NCI-H69 (cell line): ENCODE measurements at regions not wholly inside any gene's neighbourhood (a gene's known extent, or its start where the extent isn't known, plus 50 kb on each side); places are given as distances from the start of the nearest gene placed in this dataset.
"Not testable (repeated sequence)": the region's sequence is repeated elsewhere in the genome, so short reads cannot be mapped to it uniquely, and the experiment has no call there.

Experiments
- DNase-seq: peaks from one replicate; lab custom pipeline; 2025; lab: John Stamatoyannopoulos, UW

DNA sequence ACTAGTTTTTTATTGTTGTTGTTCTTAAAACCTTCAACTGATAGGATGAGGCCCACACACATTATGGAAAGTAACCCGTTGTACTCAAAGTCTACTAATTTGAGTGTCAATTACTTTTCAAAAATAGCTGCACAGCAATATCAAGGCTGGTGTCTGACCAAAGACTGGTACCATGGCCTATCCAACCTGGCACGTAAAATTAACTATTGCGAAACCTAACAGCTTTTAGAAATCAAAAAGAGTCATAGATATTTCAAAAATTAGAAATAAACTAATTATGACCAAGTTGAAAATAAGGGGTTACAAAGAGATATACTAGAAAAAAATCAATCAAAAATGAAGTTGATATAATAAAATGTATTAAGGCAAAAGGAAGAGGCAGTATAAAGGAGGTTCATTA, 501.5 kb upstream of the SLC8A1 start:
- no peak for DNase-seq

DNA sequence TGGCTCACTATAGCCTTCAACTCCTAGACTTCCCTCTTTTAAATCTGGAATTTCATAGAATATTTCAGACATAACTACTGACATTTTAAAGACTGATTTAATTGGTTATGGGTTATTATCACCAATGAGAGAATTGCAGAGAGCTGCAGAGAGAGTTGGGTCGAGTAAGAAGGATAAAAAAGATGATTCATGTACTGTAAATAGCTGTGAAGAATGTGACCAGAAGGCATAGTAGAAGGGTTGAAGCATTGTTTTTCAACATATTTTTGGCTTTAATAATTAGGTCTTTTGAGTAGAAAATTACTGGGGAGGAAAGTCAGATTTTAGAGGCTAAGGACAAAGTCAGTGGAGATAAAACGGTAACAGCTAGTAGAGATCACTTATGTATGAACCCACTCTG, 503.2 kb upstream of the SLC8A1 start:
- no peak for DNase-seq

- DNase-seq, result peak; percentile 55
These were observed 503.7 kb upstream of the SLC8A1 start for GRCh38 chr2:40955635-40956034.

DNA sequence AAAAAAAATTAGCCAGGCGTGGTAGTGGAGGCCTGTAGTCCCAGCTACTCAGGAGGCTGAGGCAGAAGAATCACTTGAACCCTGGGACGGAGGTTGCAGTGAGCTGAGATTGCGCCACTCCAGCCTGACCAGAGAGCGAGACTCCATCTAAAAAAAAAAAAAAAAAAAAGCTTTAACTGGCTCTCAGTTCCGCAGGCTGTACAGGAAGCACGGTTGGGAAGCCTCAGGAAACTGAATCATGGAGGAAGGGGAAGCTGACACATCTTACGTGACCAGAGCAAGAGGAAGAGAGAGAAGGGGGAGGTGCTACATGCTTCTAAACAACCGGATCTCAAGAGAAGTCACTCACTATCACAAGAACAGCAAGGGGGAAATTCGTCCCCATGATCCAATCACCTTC, 505.6 kb upstream of the SLC8A1 start:
- no peak for DNase-seq

DNA sequence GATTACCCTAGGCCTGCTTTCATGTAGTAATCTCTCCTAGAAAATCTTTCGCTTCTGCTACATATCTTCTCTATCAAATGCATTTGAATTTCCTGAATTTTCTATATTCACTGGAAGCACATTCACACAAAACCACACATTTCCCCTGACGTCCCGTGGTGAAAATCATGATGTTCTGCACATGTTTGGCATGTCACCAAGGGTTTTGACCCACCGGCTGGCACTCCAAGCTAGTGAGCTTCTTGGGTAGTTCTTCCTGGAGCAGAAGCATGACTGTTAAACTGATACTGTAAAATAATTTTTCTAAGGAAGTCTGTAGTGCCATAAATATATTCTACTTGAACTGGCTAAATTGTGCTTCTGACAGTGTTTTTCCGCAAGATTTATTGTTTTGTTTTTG, 510.1 kb upstream of the SLC8A1 start:
- peak; percentile 27 for DNase-seq

GRCh38 chr2:40964509-40965250, 512.8 kb upstream of the SLC8A1 start:
- no peak for DNase-seq

DNA sequence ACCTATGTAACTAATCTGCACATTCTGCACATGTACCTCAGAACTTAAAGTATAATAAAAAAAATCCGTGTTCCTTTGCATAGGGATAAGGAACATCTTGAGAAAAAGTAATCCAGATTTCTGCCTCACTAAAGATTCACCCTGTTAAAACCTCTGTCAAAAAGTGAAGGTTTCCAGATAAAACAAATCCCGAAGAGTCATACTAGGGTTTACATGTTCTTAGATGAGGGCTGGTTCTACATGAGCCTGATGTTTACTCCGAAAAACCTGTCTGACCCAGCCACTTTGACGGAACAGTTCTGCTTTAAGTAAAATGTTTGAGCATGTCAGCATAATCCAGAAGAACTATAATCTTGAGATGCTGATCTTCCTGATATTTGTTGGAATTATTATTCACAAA, 515.6 kb upstream of the SLC8A1 start:
- DNase-seq, result no peak

DNA sequence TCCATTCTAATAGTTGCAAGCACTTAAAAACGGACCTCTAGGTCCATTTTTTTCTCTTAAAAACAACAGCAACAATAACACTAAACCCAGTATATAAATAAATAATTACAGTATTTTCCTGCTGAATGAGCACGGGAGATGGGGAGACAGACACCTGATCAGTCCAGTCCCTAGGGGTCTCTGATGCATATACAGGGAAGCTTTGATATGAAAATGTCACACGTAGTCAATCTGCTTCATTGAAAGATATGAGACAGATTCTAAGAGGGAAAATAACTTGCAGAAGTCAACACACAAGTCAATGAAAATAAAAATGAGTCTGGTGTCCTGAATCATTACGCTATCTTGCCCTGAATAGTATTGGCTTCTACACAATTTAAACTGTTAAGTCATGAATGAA, 523.3 kb upstream of the SLC8A1 start:
- DNase-seq, result no peak

GRCh38 chr2:40997362-40997761, 545.5 kb upstream of the SLC8A1 start:
- no peak for DNase-seq

- DNase-seq, result peak; percentile 90
These were observed 548.5 kb upstream of the SLC8A1 start for GRCh38 chr2:41000374-41000773.

GRCh38 chr2:41000906-41001305, 549.0 kb upstream of the SLC8A1 start:
- DNase-seq, result peak; percentile 94

- no peak for DNase-seq
These were observed 552.8 kb upstream of the SLC8A1 start for GRCh38 chr2:41004700-41005099.

DNA sequence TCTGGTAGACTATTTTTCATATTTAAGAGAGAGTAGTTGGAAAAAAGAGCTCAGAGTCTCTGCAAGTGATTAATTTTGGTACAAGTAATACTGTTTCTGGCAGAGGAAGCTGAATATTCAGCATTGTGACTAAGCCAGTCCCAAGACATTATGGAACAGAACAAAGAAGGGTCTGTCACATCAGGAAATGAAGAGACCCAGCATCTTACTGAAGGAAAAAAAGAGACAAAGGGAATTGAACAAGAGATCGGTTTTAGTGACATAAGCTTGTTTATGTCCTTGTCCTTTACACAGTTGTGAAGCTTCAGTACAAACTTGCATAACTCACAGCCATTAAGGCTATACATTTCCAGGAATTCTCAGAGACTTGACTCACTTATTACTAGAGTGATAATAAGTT, 568.5 kb upstream of the SLC8A1 start:
- DNase-seq, result no peak

- peak; percentile 53 for DNase-seq
These were observed 572.9 kb upstream of the SLC8A1 start for GRCh38 chr2:41024816-41025215.

DNA sequence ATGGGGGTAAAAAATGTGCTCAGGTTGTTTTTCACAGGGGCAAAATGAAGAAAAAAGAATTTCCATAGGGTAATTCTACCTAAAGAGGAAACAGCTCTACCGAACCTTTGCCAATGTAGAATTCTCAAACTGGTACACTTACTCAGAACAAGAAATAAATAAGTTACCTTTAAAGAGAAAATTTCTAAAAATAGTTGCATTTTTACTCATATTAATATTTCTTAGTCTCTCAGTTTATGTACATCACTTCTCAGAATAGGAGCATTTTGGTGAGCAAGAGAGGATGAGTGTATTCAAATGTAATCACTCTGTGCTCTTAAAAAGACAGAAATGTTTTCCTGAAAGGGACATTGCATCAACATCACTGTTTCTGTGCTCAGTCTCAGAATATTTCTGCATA, 574.7 kb upstream of the SLC8A1 start:
- DNase-seq, result no peak

DNA sequence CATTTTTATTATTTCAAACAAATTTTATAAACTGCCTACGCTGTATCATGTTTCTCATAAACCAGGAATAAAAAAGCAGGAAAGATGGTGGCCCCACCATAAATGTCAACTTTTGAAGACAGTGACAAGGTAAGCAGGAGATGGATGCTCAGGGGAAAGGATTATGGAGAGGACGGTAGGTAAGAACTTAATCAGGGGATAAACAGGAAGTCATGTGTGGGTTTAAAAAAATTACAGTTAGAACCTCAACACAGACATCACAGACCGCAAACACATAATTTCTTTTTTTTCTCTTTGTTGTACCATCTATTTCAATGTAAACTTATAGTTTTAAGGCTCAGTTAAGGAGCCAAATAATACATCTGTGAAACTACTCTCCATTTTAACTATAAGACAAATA, 575.2 kb upstream of the SLC8A1 start:
- no peak for DNase-seq

DNA sequence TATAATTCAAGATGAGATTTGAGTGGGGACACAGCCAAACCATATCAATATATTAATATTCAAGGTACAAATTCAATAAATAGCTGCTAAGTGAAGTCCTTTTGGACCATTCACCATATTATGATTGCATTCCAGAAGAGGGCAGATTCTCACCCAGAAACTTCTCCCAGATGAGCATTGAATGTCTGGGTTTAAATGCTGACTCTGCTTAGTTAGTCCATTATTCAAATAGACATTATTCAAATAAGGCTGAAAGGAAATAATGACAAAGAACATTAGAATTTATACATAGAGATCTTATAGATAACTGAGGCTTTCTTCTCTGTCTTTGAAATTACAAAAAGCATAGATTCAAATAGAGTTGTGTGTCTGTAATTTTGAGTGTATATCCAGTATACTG, 579.4 kb upstream of the SLC8A1 start:
- no peak for DNase-seq

GRCh38 chr2:41032715-41033114, 580.8 kb upstream of the SLC8A1 start:
- no peak for DNase-seq

- DNase-seq, result no peak
These were observed 581.2 kb upstream of the SLC8A1 start for GRCh38 chr2:41033127-41033526.

DNA sequence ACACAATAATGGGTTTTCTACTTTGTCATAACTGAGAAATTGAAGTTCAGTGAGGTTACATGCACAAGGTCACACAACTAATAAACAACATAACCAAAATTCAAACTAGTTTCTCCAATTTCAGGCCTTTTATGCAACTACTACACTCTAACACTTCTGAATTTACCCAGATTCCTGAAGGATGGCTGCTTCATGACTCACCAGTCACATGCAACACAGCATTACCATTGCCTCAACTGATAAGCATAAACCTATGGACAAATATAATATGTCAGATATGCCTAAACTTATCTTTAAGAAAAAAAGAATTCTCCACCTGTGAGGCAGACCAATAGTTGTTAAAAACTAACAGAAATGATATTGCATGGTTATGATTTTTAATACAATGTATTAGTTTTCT, 586.5 kb upstream of the SLC8A1 start:
- no peak for DNase-seq

GRCh38 chr2:41039750-41040149, 587.9 kb upstream of the SLC8A1 start:
- DNase-seq, result not testable (repeated sequence)

DNA sequence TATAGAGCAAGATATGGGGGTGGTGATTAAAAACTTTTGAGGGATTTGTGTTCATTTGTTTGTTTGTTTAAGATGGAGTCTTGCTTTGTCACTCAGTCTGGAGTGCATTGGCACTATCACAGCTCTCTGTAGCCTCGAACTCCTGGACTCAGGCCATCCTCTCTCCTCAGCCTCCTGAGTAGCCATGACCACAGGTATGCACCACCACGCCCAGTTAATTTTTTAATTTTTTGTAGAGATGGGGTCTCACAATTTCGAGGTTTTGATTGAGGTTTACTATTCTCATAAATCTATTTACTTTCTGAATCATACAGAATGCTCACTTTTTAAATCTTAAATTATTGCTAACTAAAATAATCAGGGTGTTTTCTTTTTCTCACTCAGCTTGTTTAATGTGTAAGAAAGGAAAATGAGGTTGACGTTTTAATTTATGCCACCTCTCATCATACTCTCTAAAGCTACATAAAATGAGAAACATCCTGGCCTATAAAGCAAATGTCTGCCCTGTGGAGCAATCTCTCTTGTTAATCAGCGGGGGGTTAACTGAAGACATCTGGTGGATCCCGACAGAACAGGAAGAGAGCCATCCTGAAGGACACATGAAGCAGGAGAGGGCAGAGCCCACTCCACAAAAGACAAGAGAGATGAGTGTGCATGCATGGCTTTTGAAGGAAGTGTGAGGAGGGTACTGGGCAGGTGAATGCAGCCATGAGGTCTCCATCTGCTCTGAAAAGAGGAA, 589.1 kb upstream of the SLC8A1 start:
- peak; percentile 26 for DNase-seq

- DNase-seq, result no peak
These were observed 590.5 kb upstream of the SLC8A1 start for GRCh38 chr2:41042343-41042742.

- no peak for DNase-seq
These were observed 609.5 kb upstream of the SLC8A1 start for GRCh38 chr2:41061356-41061755.
